Thoracic aorta (tissue), 2 donors: ENCODE measurements at regions not wholly inside any gene's neighbourhood (a gene's known extent, or its start where the extent isn't known, plus 50 kb on each side); places are given as distances from the start of the nearest gene placed in this dataset.

Source experiments
- ATAC-seq: fragments of 150-250 bp; one replicate; pipeline ENCODE4 v1.8.0; 2017; ENCODE audit warnings: low read depth; ENCODE audit not compliant: insufficient number of reproducible peaks, low FRiP score
- DNase-seq: peaks from one replicate; pipeline ENCODE4 v3.0.0-alpha.2; 2020; ENCODE audit warnings: low spot score
- H3K27ac ChIP-seq, 2 donors: fragments of 200-600 bp; sonication (generic); 1 replicate in 1 of 2; 2 replicates in 1 of 2; pipeline ENCODE4 v1.5.1; 2016; ENCODE audit warnings: mild to moderate bottlenecking in 2 of 2, moderate library complexity in 2 of 2
- H3K27me3 ChIP-seq: fragments of 200-600 bp; sonication (generic); replicated peaks from 2 replicates; pipeline ENCODE4 v1.6.0; 2016; ENCODE audit warnings: mild to moderate bottlenecking; ENCODE audit not compliant: insufficient read depth
- H3K36me3 ChIP-seq: fragments of 200-600 bp; sonication (generic); one replicate; pipeline ENCODE4 v1.5.1; 2016
- H3K4me1 ChIP-seq, 2 donors: fragments of 200-600 bp; sonication (generic); 1 replicate in 1 of 2; 2 replicates in 1 of 2; pipeline versions ENCODE4 v1.5.1 to v1.6.0; 2016; ENCODE audit warnings: low read depth in 2 of 2, mild to moderate bottlenecking in 1 of 2; ENCODE audit not compliant: control insufficient read depth in 1 of 2
- H3K4me3 ChIP-seq: fragments of 200-600 bp; sonication (generic); 2 replicates; pipeline ENCODE4 v1.5.1; 2016; ENCODE audit warnings: mild to moderate bottlenecking
- H3K9me3 ChIP-seq: fragments of 200-600 bp; sonication (generic); 2 replicates; pipeline ENCODE4 v1.5.1; 2016
- CTCF ChIP-seq: fragments of 200-600 bp; sonication (generic); IDR thresholded peaks from one replicate; pipeline ENCODE4 v1.5.1; 2019; ENCODE audit warnings: antibody characterized with exemption

GRCh38 chr1:56229186-56229585 lies 350.2 kb downstream of the PLPP3 start:
- ATAC-seq (no peak), DNase-seq (no peak)
- H3K9me3 ChIP-seq = no peaks in the 10 kb centered on the region
- H3K4me1 ChIP-seq = no peaks in the 10 kb centered on the region
- no peak overlapping the region for H3K27ac ChIP-seq
- no peak for TF ChIP-seq CTCF
- no peaks in the 10 kb centered on the region for H3K27me3 ChIP-seq
- H3K36me3 ChIP-seq = no peaks in the 10 kb centered on the region
- H3K4me3 ChIP-seq = no peak overlapping the region

GRCh38 chr1:56227886-56228285 lies 351.5 kb downstream of the PLPP3 start:
- H3K36me3 ChIP-seq = no peaks in the 10 kb centered on the region
- H3K4me3 ChIP-seq = no peak overlapping the region
- no peaks in the 10 kb centered on the region for H3K27me3 ChIP-seq
- no peak for DNase-seq
- no peak for ATAC-seq
- no peak for TF ChIP-seq CTCF
- H3K9me3 ChIP-seq = no peaks in the 10 kb centered on the region
- H3K4me1 ChIP-seq = no peaks in the 10 kb centered on the region
- H3K27ac ChIP-seq = no peak overlapping the region

GRCh38 chr1:56227401-56227800 lies 352.0 kb downstream of the PLPP3 start:
- no peak for DNase-seq
- Histone ChIP-seq H3K9me3 (no peaks in the 10 kb centered on the region), H3K4me3 (no peak overlapping the region), H3K27me3 (no peaks in the 10 kb centered on the region), H3K27ac (no peak overlapping the region), H3K36me3 (no peaks in the 10 kb centered on the region), H3K4me1 (no peaks in the 10 kb centered on the region)
- ATAC-seq = no peak
- TF ChIP-seq CTCF = no peak

GRCh38 chr1:56225964-56226815 lies 353.2 kb downstream of the PLPP3 start:
- no peak for ATAC-seq
- Histone ChIP-seq H3K27me3 (no peaks in the 10 kb centered on the region), H3K4me3 (no peak overlapping the region), H3K36me3 (no peaks in the 10 kb centered on the region), H3K4me1 (peaks cover 0 to 6% of the 10 kb centered on the region in 2 donors), H3K9me3 (no peaks in the 10 kb centered on the region), H3K27ac (no peak overlapping the region)
- TF ChIP-seq CTCF = no peak
- DNase-seq = no peak

- ATAC-seq = no peak
- no peak overlapping the region for H3K4me3 ChIP-seq
- H3K27ac ChIP-seq = no peak overlapping the region
- peaks cover 0 to 6% of the 10 kb centered on the region in 2 donors for H3K4me1 ChIP-seq
- no peak for TF ChIP-seq CTCF
- no peaks in the 10 kb centered on the region for H3K36me3 ChIP-seq
- H3K9me3 ChIP-seq = no peaks in the 10 kb centered on the region
- no peak for DNase-seq
- H3K27me3 ChIP-seq = no peaks in the 10 kb centered on the region
Observed at GRCh38 chr1:56223968-56224367, 355.4 kb downstream of the PLPP3 start.
